Caco-2 (cell line): ENCODE measurements at regions not wholly inside any gene's neighbourhood (a gene's known extent, or its start where the extent isn't known, plus 50 kb on each side); places are given as distances from the start of the nearest gene placed in this dataset.

ENCODE experiments used
- BruUV-seq: library from RNA; stranded (reverse); fragments of 400-500 nt; replicated peaks from 2 replicates; lab custom pipeline; 2021; lab: Mats Ljungman, UMichigan
- CTCF ChIA-PET: fragments of 300-600 bp; sonication (Branson Sonifier 250); formaldehyde crosslinking; loops from one replicate; lab custom pipeline; 2022; ENCODE audit warnings: antibody characterized with exemption; lab: Charles Lee
- POLR2A ChIA-PET: fragments of 300-600 bp; sonication (Branson Sonifier 250); formaldehyde crosslinking; loops from one replicate; lab custom pipeline; 2022; ENCODE audit warnings: antibody characterized with exemption; lab: Charles Lee
- DNase-seq, 2 experiments: peaks; one replicate each; pipeline versions ENCODE4 v3.0.0 to v3.0.0-alpha.2; 2020 to 2022
- H3K27me3 ChIP-seq: replicated peaks from 2 replicates; pipeline ENCODE4 v1.6.0; 2011; ENCODE audit warnings: low read length; ENCODE audit not compliant: control insufficient read depth, insufficient read depth
- H3K36me3 ChIP-seq: 2 replicates; pipeline ENCODE4 v1.5.1; 2011; ENCODE audit warnings: low read length; ENCODE audit not compliant: control insufficient read depth, insufficient read depth
- H3K4me1 ChIP-seq: fragments of 250-450 bp; sonication (Bioruptor Pico); 2 replicates; pipeline ENCODE4 v1.5.1; 2020; ENCODE audit warnings: mild to moderate bottlenecking
- H3K4me3 ChIP-seq: 2 replicates; pipeline ENCODE4 v1.5.1; 2011; ENCODE audit warnings: low read depth, mild to moderate bottlenecking, control low read depth, low read length
- H3K9me3 ChIP-seq: fragments of 250-450 bp; sonication (Bioruptor Pico); 2 replicates; pipeline ENCODE4 v1.5.1; 2020; ENCODE audit warnings: mild to moderate bottlenecking, moderate library complexity
- H3K27ac Mint-ChIP-seq: one replicate; pipeline ENCODE4 v1.8.0; 2022; ENCODE audit warnings: mixed read lengths; ENCODE audit not compliant: unreplicated experiment
- H3K27me3 Mint-ChIP-seq: one replicate; pipeline ENCODE4 v1.8.0; 2022; ENCODE audit warnings: mixed read lengths; ENCODE audit not compliant: insufficient read depth, unreplicated experiment
- H3K36me3 Mint-ChIP-seq: one replicate; pipeline ENCODE4 v1.8.0; 2022; ENCODE audit warnings: mild to moderate bottlenecking, mixed read lengths; ENCODE audit not compliant: insufficient read depth, unreplicated experiment
- H3K4me1 Mint-ChIP-seq: one replicate; pipeline ENCODE4 v1.8.0; 2022; ENCODE audit warnings: low read depth, mixed read lengths; ENCODE audit not compliant: unreplicated experiment
- H3K4me3 Mint-ChIP-seq: one replicate; pipeline ENCODE4 v1.8.0; 2022; ENCODE audit warnings: mild to moderate bottlenecking, moderate library complexity, mixed read lengths; ENCODE audit not compliant: unreplicated experiment
- H3K9me3 Mint-ChIP-seq: one replicate; pipeline ENCODE4 v1.8.0; 2022; ENCODE audit warnings: mixed read lengths; ENCODE audit not compliant: unreplicated experiment
- intact Hi-C: fragments of 100-400 bp; cut with micrococcal nuclease; formaldehyde crosslinking; loops from one replicate; pipeline ENCODE4 v1.10.0; 2022; ENCODE audit not compliant: unreplicated experiment
- TF ChIP-seq, protein P1 (sequence below), 2 experiments: fragments of 200-600 bp in 1 of 2; IDR thresholded peaks; 1 replicate in 1 of 2; 2 replicates in 1 of 2; pipeline versions ENCODE4 v1.5.1 to v1.8.0; 2011 to 2022; ENCODE audit warnings: antibody characterized with exemption in 1 of 2, control low read depth in 1 of 2, inconsistent platforms in 1 of 2, low read depth in 1 of 2, low read length in 1 of 2, mild to moderate bottlenecking in 1 of 2, moderate library complexity in 1 of 2; ENCODE audit not compliant: insufficient read depth in 1 of 2, severe bottlenecking in 1 of 2, unreplicated experiment in 1 of 2

DNA sequence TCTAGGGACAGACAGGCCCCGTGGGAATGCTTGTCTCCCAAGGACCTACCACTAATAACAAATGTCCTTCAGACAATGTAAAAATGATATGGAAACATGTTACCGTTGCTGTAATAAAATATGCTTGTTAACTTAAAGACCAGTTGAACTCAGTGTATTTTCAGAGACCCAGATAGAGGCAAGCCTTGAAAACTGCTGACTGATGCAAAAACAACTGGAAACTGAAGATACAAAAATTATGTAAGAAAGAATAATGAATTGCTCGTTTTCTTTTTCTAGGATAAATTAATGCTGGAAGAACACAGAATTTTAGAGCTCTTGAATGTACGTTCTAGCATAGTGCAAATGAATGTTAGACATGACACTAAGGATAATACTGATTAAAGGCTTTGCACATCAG is 311.5 kb upstream of the MAN1A1 start:
- ChIA-PET CTCF (no interaction called here), POLR2A (no interaction called here)
- H3K4me3 Mint-ChIP-seq, result no peak overlapping the region
- no peak for DNase-seq
- Histone ChIP-seq H3K4me1 (no peaks in the 10 kb centered on the region), H3K4me3 (no peak overlapping the region), H3K36me3 (no peaks in the 10 kb centered on the region), H3K9me3 (no peaks in the 10 kb centered on the region), H3K27me3 (no peaks in the 10 kb centered on the region)
- H3K36me3 Mint-ChIP-seq, result no peaks in the 10 kb centered on the region
- no peak overlapping the region for H3K27ac Mint-ChIP-seq
- TF ChIP-seq, protein P1, sequence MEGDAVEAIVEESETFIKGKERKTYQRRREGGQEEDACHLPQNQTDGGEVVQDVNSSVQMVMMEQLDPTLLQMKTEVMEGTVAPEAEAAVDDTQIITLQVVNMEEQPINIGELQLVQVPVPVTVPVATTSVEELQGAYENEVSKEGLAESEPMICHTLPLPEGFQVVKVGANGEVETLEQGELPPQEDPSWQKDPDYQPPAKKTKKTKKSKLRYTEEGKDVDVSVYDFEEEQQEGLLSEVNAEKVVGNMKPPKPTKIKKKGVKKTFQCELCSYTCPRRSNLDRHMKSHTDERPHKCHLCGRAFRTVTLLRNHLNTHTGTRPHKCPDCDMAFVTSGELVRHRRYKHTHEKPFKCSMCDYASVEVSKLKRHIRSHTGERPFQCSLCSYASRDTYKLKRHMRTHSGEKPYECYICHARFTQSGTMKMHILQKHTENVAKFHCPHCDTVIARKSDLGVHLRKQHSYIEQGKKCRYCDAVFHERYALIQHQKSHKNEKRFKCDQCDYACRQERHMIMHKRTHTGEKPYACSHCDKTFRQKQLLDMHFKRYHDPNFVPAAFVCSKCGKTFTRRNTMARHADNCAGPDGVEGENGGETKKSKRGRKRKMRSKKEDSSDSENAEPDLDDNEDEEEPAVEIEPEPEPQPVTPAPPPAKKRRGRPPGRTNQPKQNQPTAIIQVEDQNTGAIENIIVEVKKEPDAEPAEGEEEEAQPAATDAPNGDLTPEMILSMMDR (IDR thresholded peaks at IDR 0.05; ENCODE audit: insufficient read depth in 1 of 2, low read depth in 1 of 2, low read length in 1 of 2, severe bottlenecking in 1 of 2, unreplicated experiment in 1 of 2), result no peak
- H3K9me3 Mint-ChIP-seq, result no peaks in the 10 kb centered on the region
- no peaks in the 10 kb centered on the region for H3K4me1 Mint-ChIP-seq
- H3K27me3 Mint-ChIP-seq, result peaks cover 3% of the 10 kb centered on the region
- BruUV-seq, result no TSS peak
- intact Hi-C loops, result no loop called here

DNA sequence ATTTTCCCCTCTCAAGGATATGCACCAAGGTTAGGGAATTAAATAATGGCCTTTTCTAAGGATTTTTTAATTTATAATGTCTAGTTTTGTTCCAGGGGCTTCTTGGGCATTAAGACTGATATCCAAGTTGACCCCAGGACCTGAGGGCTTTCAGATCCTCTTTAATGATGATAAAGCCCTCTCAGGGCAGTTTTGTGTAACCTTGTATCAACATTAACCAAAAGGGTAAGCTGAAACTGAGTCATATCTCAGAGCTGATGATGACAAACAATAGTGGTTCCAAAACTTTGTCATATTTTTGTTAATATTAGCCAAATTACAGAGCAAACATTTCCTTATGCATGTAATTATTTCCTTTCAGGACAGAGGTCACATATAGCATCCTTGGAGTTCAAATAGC is 309.4 kb upstream of the MAN1A1 start:
- H3K9me3 ChIP-seq, result no peaks in the 10 kb centered on the region
- no peaks in the 10 kb centered on the region for H3K4me1 ChIP-seq
- H3K9me3 Mint-ChIP-seq, result no peaks in the 10 kb centered on the region
- H3K27ac Mint-ChIP-seq, result no peak overlapping the region
- H3K4me3 Mint-ChIP-seq, result no peak overlapping the region
- no peaks in the 10 kb centered on the region for H3K36me3 Mint-ChIP-seq
- no peaks in the 10 kb centered on the region for H3K36me3 ChIP-seq
- peaks cover 3% of the 10 kb centered on the region for H3K27me3 Mint-ChIP-seq
- intact Hi-C loops, result no loop called here
- CTCF ChIA-PET, result no interaction called here
- TF ChIP-seq, protein P1 (IDR thresholded peaks at IDR 0.05; ENCODE audit: insufficient read depth in 1 of 2, low read depth in 1 of 2, low read length in 1 of 2, severe bottlenecking in 1 of 2, unreplicated experiment in 1 of 2), result no peak
- no peak for DNase-seq
- H3K4me3 ChIP-seq, result no peak overlapping the region
- no TSS peak for BruUV-seq
- H3K4me1 Mint-ChIP-seq, result no peaks in the 10 kb centered on the region
- H3K27me3 ChIP-seq, result no peaks in the 10 kb centered on the region
- POLR2A ChIA-PET, result no interaction called here

DNA sequence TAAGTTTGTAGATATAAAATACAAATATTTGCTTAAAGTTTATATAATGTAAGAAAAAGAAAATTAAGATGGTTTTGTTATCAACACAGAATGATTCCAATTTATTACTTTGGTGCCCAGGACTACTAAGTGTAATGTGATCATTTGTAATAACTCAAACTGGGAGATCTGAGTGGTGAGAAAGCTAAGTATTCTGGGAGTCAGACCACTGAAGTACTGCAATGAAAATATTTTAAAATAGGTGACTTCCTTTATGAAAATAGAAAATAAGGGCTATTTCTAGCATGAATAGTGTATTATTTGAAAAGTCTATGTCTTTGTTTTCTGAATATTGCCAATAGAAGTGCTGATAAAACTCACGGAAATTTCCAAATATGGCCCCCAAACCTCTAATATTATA is 305.6 kb upstream of the MAN1A1 start:
- intact Hi-C loops, result no loop called here
- peaks cover 3% of the 10 kb centered on the region for H3K27me3 Mint-ChIP-seq
- BruUV-seq, result no TSS peak
- Histone ChIP-seq H3K9me3 (no peaks in the 10 kb centered on the region), H3K27me3 (no peaks in the 10 kb centered on the region), H3K4me1 (no peaks in the 10 kb centered on the region), H3K36me3 (no peaks in the 10 kb centered on the region), H3K4me3 (no peak overlapping the region)
- no peak overlapping the region for H3K4me3 Mint-ChIP-seq
- H3K9me3 Mint-ChIP-seq, result no peaks in the 10 kb centered on the region
- POLR2A ChIA-PET, result interaction anchor here (0.6 kb wide), 1 partner anchor 164 kb away, joined by 3 read pairs; no protein-coding TSS in a partner anchor
- TF ChIP-seq, protein P1 (IDR thresholded peaks at IDR 0.05; ENCODE audit: insufficient read depth in 1 of 2, low read depth in 1 of 2, low read length in 1 of 2, severe bottlenecking in 1 of 2, unreplicated experiment in 1 of 2), result no peak
- CTCF ChIA-PET, result no interaction called here
- no peak overlapping the region for H3K27ac Mint-ChIP-seq
- no peak for DNase-seq
- no peaks in the 10 kb centered on the region for H3K4me1 Mint-ChIP-seq
- H3K36me3 Mint-ChIP-seq, result no peaks in the 10 kb centered on the region
